ENCODE measurements at regions not wholly inside any gene's neighbourhood (a gene's known extent, or its start where the extent isn't known, plus 50 kb on each side); places are given as distances from the start of the nearest gene placed in this dataset.

- DNase-seq (ENCODE audit: low read depth, low spot score): no peak
- H3K9me3 ChIP-seq (ENCODE audit: control insufficient read depth, insufficient read depth, low read depth, low read length): no peaks in the 10 kb centered on the region
- H3K4me1 ChIP-seq (ENCODE audit: control insufficient read depth, insufficient read depth, low read length): no peaks in the 10 kb centered on the region
- ChIA-PET CTCF (no interaction called here), POLR2A (no interaction called here)
- peak overlapping the region; percentile 44; the same call in 1 of the 2 replicates for H3K27ac ChIP-seq (ENCODE audit: low read length)
- in situ Hi-C loops (cut with HindIII; ENCODE audit: low pct_unique_long_range_greater_than_20kb, low sequenced_read_pairs): no loop called here
- H3K36me3 ChIP-seq (ENCODE audit: control insufficient read depth, insufficient read depth, low read length): no peaks in the 10 kb centered on the region
- intact Hi-C loops (cut with micrococcal nuclease; ENCODE audit: unreplicated experiment): no loop called here
- BruUV-seq (replicated peaks): no TSS peak
- no peak for ATAC-seq
- H3K27me3 ChIP-seq (ENCODE audit: control insufficient read depth, insufficient read depth, low read length): no peaks in the 10 kb centered on the region
- H3K4me3 ChIP-seq (ENCODE audit: low read depth in 2 of 2, low read length in 2 of 2): no peak overlapping the region
- TF ChIP-seq TCF7L2 (IDR thresholded peaks at IDR 0.05; ENCODE audit: low read depth, low read length) (no peak), CTCF (IDR thresholded peaks at IDR 0.05) (no peak), REST (IDR thresholded peaks at IDR 0.05; ENCODE audit: insufficient read depth in 1 of 2, low read depth in 2 of 2, low read length in 1 of 2) (no peak)
Measured at GRCh38 chrX:13119386-13119785, 75.0 kb upstream of the FAM9C start.

- Histone ChIP-seq H3K4me3 (ENCODE audit: low read depth in 2 of 2, low read length in 2 of 2) (no peak overlapping the region), H3K27me3 (ENCODE audit: control insufficient read depth, insufficient read depth, low read length) (no peaks in the 10 kb centered on the region), H3K36me3 (ENCODE audit: control insufficient read depth, insufficient read depth, low read length) (no peaks in the 10 kb centered on the region), H3K9me3 (ENCODE audit: control insufficient read depth, insufficient read depth, low read depth, low read length) (no peaks in the 10 kb centered on the region), H3K4me1 (ENCODE audit: control insufficient read depth, insufficient read depth, low read length) (no peaks in the 10 kb centered on the region; the same call in 1 of the 2 replicates), H3K27ac (ENCODE audit: low read length) (peak overlapping the region; percentile 34; the same call in 1 of the 2 replicates)
- intact Hi-C loops (cut with micrococcal nuclease; ENCODE audit: unreplicated experiment): no loop called here
- DNase-seq (ENCODE audit: low read depth, low spot score) (no peak), ATAC-seq (no peak)
- in situ Hi-C loops (cut with HindIII; ENCODE audit: low pct_unique_long_range_greater_than_20kb, low sequenced_read_pairs): no loop called here
- BruUV-seq (replicated peaks): no TSS peak
- TF ChIP-seq TCF7L2 (IDR thresholded peaks at IDR 0.05; ENCODE audit: low read depth, low read length): no peak
- no peak for TF ChIP-seq POLR2AphosphoS5 (IDR thresholded peaks at IDR 0.05; ENCODE audit: low read depth, low read length)
- TF ChIP-seq REST (IDR thresholded peaks at IDR 0.05; ENCODE audit: insufficient read depth in 1 of 2, low read depth in 2 of 2, low read length in 1 of 2): no peak
- no peak for TF ChIP-seq SIN3A (IDR thresholded peaks at IDR 0.05; ENCODE audit: borderline replicate concordance, insufficient read depth, low read depth, low read length)
- POLR2A ChIA-PET: interaction anchor here (0.8 kb wide), 1 partner anchor 326 kb away, joined by 7 read pairs; no protein-coding TSS in a partner anchor
- CTCF ChIA-PET: no interaction called here
Measured at GRCh38 chrX:13115146-13115855, 70.9 kb upstream of the FAM9C start.
